ENCODE measurements at regions not wholly inside any gene's neighbourhood (a gene's known extent, or its start where the extent isn't known, plus 50 kb on each side); places are given as distances from the start of the nearest gene placed in this dataset.
"Not testable (repeated sequence)": the region's sequence is repeated elsewhere in the genome, so short reads cannot be mapped to it uniquely, and the experiment has no call there.

- no peaks in the 10 kb centered on the region for H3K4me1 ChIP-seq (ENCODE audit: insufficient read depth)
- H3K9ac ChIP-seq, result no peak overlapping the region
- no peaks in the 10 kb centered on the region for H4K20me1 ChIP-seq (ENCODE audit: insufficient read depth)
- H3K4me3 ChIP-seq, result no peak overlapping the region
- H3K9me2 ChIP-seq (ENCODE audit: insufficient read depth), result no peaks in the 10 kb centered on the region
- no peaks in the 10 kb centered on the region for H3K36me3 ChIP-seq (ENCODE audit: low read depth)
- no peaks in the 10 kb centered on the region for H3F3A ChIP-seq (ENCODE audit: insufficient read depth)
- DNase-seq, result no peak
- H2AFZ ChIP-seq, result no peak overlapping the region
- no peaks in the 10 kb centered on the region for H3K27me3 ChIP-seq (replicated peaks; ENCODE audit: insufficient read depth)
- no peaks in the 10 kb centered on the region for H3K79me2 ChIP-seq (ENCODE audit: insufficient read depth)
- in situ Hi-C loops (cut with MboI), result no loop called here
- TF ChIP-seq EZH2phosphoT487 (IDR thresholded peaks at IDR 0.05; ENCODE audit: insufficient read depth, low read depth), result no peak
- TF ChIP-seq EZH2 (IDR thresholded peaks at IDR 0.05; ENCODE audit: insufficient read depth, poor library complexity, severe bottlenecking), result no peak
- no peaks in the 10 kb centered on the region for H3K9me3 ChIP-seq (ENCODE audit: low read depth)
- no peak overlapping the region for H3K4me2 ChIP-seq (ENCODE audit: unreplicated experiment)
- H3K27ac ChIP-seq, result no peak overlapping the region
Measured at GRCh38 chr2:13390676-13391075, 673.9 kb downstream of the TRIB2 start.

GRCh38 chr2:13401312-13401711 is 684.6 kb downstream of the TRIB2 start:
- Histone ChIP-seq H3F3A (ENCODE audit: insufficient read depth) (no peaks in the 10 kb centered on the region), H3K4me1 (ENCODE audit: insufficient read depth) (no peaks in the 10 kb centered on the region), H3K4me2 (ENCODE audit: unreplicated experiment) (no peak overlapping the region), H3K27me3 (replicated peaks; ENCODE audit: insufficient read depth) (no peaks in the 10 kb centered on the region), H3K36me3 (ENCODE audit: low read depth) (no peaks in the 10 kb centered on the region), H3K9me2 (ENCODE audit: insufficient read depth) (no peaks in the 10 kb centered on the region), H3K79me2 (ENCODE audit: insufficient read depth) (no peaks in the 10 kb centered on the region), H3K27ac (no peak overlapping the region), H2AFZ (no peak overlapping the region), H3K9me3 (ENCODE audit: low read depth) (no peaks in the 10 kb centered on the region), H4K20me1 (ENCODE audit: insufficient read depth) (no peaks in the 10 kb centered on the region), H3K9ac (no peak overlapping the region), H3K4me3 (no peak overlapping the region)
- 10 to 14% methylated on average over 2 of the region's 2 CpGs for WGBS, 2 experiments (ENCODE audit: low coverage in 1 of 2, low lambda C conversion rate in 2 of 2, missing lambda C conversion rate in 2 of 2)
- in situ Hi-C loops (cut with MboI), result no loop called here
- TF ChIP-seq EZH2 (IDR thresholded peaks at IDR 0.05; ENCODE audit: insufficient read depth, poor library complexity, severe bottlenecking) (no peak), EZH2phosphoT487 (IDR thresholded peaks at IDR 0.05; ENCODE audit: insufficient read depth, low read depth) (no peak)
- no peak for DNase-seq

GRCh38 chr2:13413989-13414388 is 697.3 kb downstream of the TRIB2 start:
- no peak overlapping the region for H3K27ac ChIP-seq
- no peaks in the 10 kb centered on the region for H3K36me3 ChIP-seq (ENCODE audit: low read depth)
- no peak overlapping the region for H3K4me2 ChIP-seq (ENCODE audit: unreplicated experiment)
- no peaks in the 10 kb centered on the region for H3K9me3 ChIP-seq (ENCODE audit: low read depth)
- H3K9me2 ChIP-seq (ENCODE audit: insufficient read depth), result no peaks in the 10 kb centered on the region
- no peaks in the 10 kb centered on the region for H3F3A ChIP-seq (ENCODE audit: insufficient read depth)
- no peaks in the 10 kb centered on the region for H4K20me1 ChIP-seq (ENCODE audit: insufficient read depth)
- H3K79me2 ChIP-seq (ENCODE audit: insufficient read depth), result no peaks in the 10 kb centered on the region
- no peaks in the 10 kb centered on the region for H3K27me3 ChIP-seq (replicated peaks; ENCODE audit: insufficient read depth)
- in situ Hi-C loops (cut with MboI), result no loop called here
- WGBS, 2 experiments (ENCODE audit: low coverage in 1 of 2, low lambda C conversion rate in 2 of 2, missing lambda C conversion rate in 2 of 2), result 25 to 41% methylated on average over 1 of the region's 1 CpG
- no peak overlapping the region for H2AFZ ChIP-seq
- H3K4me1 ChIP-seq (ENCODE audit: insufficient read depth), result no peaks in the 10 kb centered on the region
- no peak overlapping the region for H3K4me3 ChIP-seq
- TF ChIP-seq EZH2 (IDR thresholded peaks at IDR 0.05; ENCODE audit: insufficient read depth, poor library complexity, severe bottlenecking) (no peak), EZH2phosphoT487 (IDR thresholded peaks at IDR 0.05; ENCODE audit: insufficient read depth, low read depth) (no peak)
- H3K9ac ChIP-seq, result no peak overlapping the region
- no peak for DNase-seq

GRCh38 chr2:13414897-13415296 is 698.2 kb downstream of the TRIB2 start:
- H3K36me3 ChIP-seq (ENCODE audit: low read depth), result no peaks in the 10 kb centered on the region
- no peaks in the 10 kb centered on the region for H4K20me1 ChIP-seq (ENCODE audit: insufficient read depth)
- no peak overlapping the region for H3K4me2 ChIP-seq (ENCODE audit: unreplicated experiment)
- no peaks in the 10 kb centered on the region for H3F3A ChIP-seq (ENCODE audit: insufficient read depth)
- H3K9ac ChIP-seq, result no peak overlapping the region
- in situ Hi-C loops (cut with MboI), result no loop called here
- no peak overlapping the region for H3K4me3 ChIP-seq
- no peak for DNase-seq
- H3K79me2 ChIP-seq (ENCODE audit: insufficient read depth), result no peaks in the 10 kb centered on the region
- no peak for TF ChIP-seq EZH2 (IDR thresholded peaks at IDR 0.05; ENCODE audit: insufficient read depth, poor library complexity, severe bottlenecking)
- no peak for TF ChIP-seq EZH2phosphoT487 (IDR thresholded peaks at IDR 0.05; ENCODE audit: insufficient read depth, low read depth)
- H3K27ac ChIP-seq, result no peak overlapping the region
- no peaks in the 10 kb centered on the region for H3K9me2 ChIP-seq (ENCODE audit: insufficient read depth)
- no peak overlapping the region for H2AFZ ChIP-seq
- no peaks in the 10 kb centered on the region for H3K4me1 ChIP-seq (ENCODE audit: insufficient read depth)
- 1 to 2% methylated on average over 2 of the region's 2 CpGs for WGBS, 2 experiments (ENCODE audit: low coverage in 1 of 2, low lambda C conversion rate in 2 of 2, missing lambda C conversion rate in 2 of 2)
- no peaks in the 10 kb centered on the region for H3K27me3 ChIP-seq (replicated peaks; ENCODE audit: insufficient read depth)
- H3K9me3 ChIP-seq (ENCODE audit: low read depth), result no peaks in the 10 kb centered on the region

GRCh38 chr2:13433954-13434353 is 717.2 kb downstream of the TRIB2 start:
- WGBS, 2 experiments (ENCODE audit: low coverage in 1 of 2, low lambda C conversion rate in 2 of 2, missing lambda C conversion rate in 2 of 2), result 37 to 43% methylated on average over 7 of the region's 7 CpGs
- in situ Hi-C loops (cut with MboI), result no loop called here

GRCh38 chr2:13443554-13444261 is 727.0 kb downstream of the TRIB2 start:
- DNase-seq; H3K79me2 ChIP-seq (ENCODE audit: insufficient read depth); H3K4me1 ChIP-seq (ENCODE audit: insufficient read depth); in situ Hi-C loops (cut with MboI); H3K9me2 ChIP-seq (ENCODE audit: insufficient read depth); H3K9ac ChIP-seq; H3F3A ChIP-seq (ENCODE audit: insufficient read depth); H2AFZ ChIP-seq; H3K27me3 ChIP-seq (replicated peaks; ENCODE audit: insufficient read depth); H3K9me3 ChIP-seq (ENCODE audit: low read depth); H3K27ac ChIP-seq; H3K4me2 ChIP-seq (ENCODE audit: unreplicated experiment); H3K36me3 ChIP-seq (ENCODE audit: low read depth); H4K20me1 ChIP-seq (ENCODE audit: insufficient read depth); H3K4me3 ChIP-seq: not testable (repeated sequence)
- 7% methylated on average over 4 of the region's 4 CpGs for WGBS, 2 experiments (ENCODE audit: low coverage in 1 of 2, low lambda C conversion rate in 2 of 2, missing lambda C conversion rate in 2 of 2)

More at GRCh38 chr2:13433954-13434353, 717.2 kb downstream of the TRIB2 start:
- Histone ChIP-seq H3K9ac (no peak overlapping the region), H3K4me3 (no peak overlapping the region), H3K4me1 (ENCODE audit: insufficient read depth) (no peaks in the 10 kb centered on the region), H3K36me3 (ENCODE audit: low read depth) (no peaks in the 10 kb centered on the region), H3F3A (ENCODE audit: insufficient read depth) (no peaks in the 10 kb centered on the region), H3K9me3 (ENCODE audit: low read depth) (no peaks in the 10 kb centered on the region), H3K27me3 (replicated peaks; ENCODE audit: insufficient read depth) (no peaks in the 10 kb centered on the region), H2AFZ (no peak overlapping the region), H3K4me2 (ENCODE audit: unreplicated experiment) (no peak overlapping the region), H3K79me2 (ENCODE audit: insufficient read depth) (no peaks in the 10 kb centered on the region), H3K27ac (no peak overlapping the region), H3K9me2 (ENCODE audit: insufficient read depth) (no peaks in the 10 kb centered on the region), H4K20me1 (ENCODE audit: insufficient read depth) (no peaks in the 10 kb centered on the region)
- TF ChIP-seq EZH2 (IDR thresholded peaks at IDR 0.05; ENCODE audit: insufficient read depth, poor library complexity, severe bottlenecking) (no peak), EZH2phosphoT487 (IDR thresholded peaks at IDR 0.05; ENCODE audit: insufficient read depth, low read depth) (no peak)
- no peak for DNase-seq

All from GM23248 (cell line).